ENCODE measurements at regions not wholly inside any gene's neighbourhood (a gene's known extent, or its start where the extent isn't known, plus 50 kb on each side); places are given as distances from the start of the nearest gene placed in this dataset.
A peak's percentile ranks its signal among the peaks of the same experiment; 100 is the strongest.

GRCh38 chr9:126750941-126751725 lies 53.7 kb upstream of the ZBTB43 start:
- DNase-seq (ENCODE audit: missing footprints) (no peak), ATAC-seq (no peak)
- intact Hi-C loops (cut with DNase I): no loop called here

GRCh38 chr9:126752376-126752775 lies 52.5 kb upstream of the ZBTB43 start:
- intact Hi-C loops (cut with DNase I): no loop called here
- DNase-seq (ENCODE audit: missing footprints) (no peak), ATAC-seq (no peak)

- no peak for ATAC-seq
- intact Hi-C loops (cut with DNase I): no loop called here
These were observed 51.8 kb upstream of the ZBTB43 start for GRCh38 chr9:126752881-126753670.

GRCh38 chr9:126754436-126755316 lies 50.2 kb upstream of the ZBTB43 start:
- DNase-seq (ENCODE audit: missing footprints) (no peak), ATAC-seq (peak; percentile 31)
- intact Hi-C loops (cut with DNase I): no loop called here

More at GRCh38 chr9:126752881-126753670, 51.8 kb upstream of the ZBTB43 start:
- DNase-seq (ENCODE audit: missing footprints): no peak
